Astrocyte (in vitro differentiated cells and primary cell): ENCODE measurements at regions not wholly inside any gene's neighbourhood (a gene's known extent, or its start where the extent isn't known, plus 50 kb on each side); places are given as distances from the start of the nearest gene placed in this dataset.

Experiments
- DNase-seq: peaks from one replicate; pipeline ENCODE4 v3.0.0-alpha.2; 2010; ENCODE audit warnings: low read depth
- FAIRE-seq: peaks from 2 replicates; lab custom pipeline; 2011; peaks lifted over from hg19 to GRCh38; lab: Jason Lieb, UNC
- H2AFZ ChIP-seq: 2 replicates; pipeline ENCODE4 v1.6.0; 2012; ENCODE audit warnings: low read depth, low read length, inconsistent platforms
- H3K27ac ChIP-seq: 2 replicates; pipeline ENCODE4 v1.5.1; 2011; ENCODE audit warnings: low read depth, low read length, inconsistent platforms
- H3K27me3 ChIP-seq: 2 replicates; pipeline ENCODE4 v1.6.0; 2011; ENCODE audit warnings: low read length, inconsistent platforms; ENCODE audit not compliant: insufficient read depth
- H3K36me3 ChIP-seq: 2 replicates; pipeline ENCODE4 v1.5.1; 2011; ENCODE audit warnings: low read length, inconsistent platforms; ENCODE audit not compliant: insufficient read depth
- H3K4me1 ChIP-seq: 2 replicates; pipeline ENCODE4 v1.5.1; 2011; ENCODE audit warnings: low read length, inconsistent platforms; ENCODE audit not compliant: insufficient read depth
- H3K4me2 ChIP-seq: 2 replicates; pipeline ENCODE4 v1.6.0; 2012; ENCODE audit warnings: low read length, inconsistent platforms
- H3K4me3 ChIP-seq: 2 replicates; pipeline ENCODE4 v1.5.1; 2011; ENCODE audit warnings: low read depth, mild to moderate bottlenecking, low read length, inconsistent platforms; ENCODE audit not compliant: insufficient read depth
- H3K79me2 ChIP-seq: 2 replicates; pipeline ENCODE4 v1.6.0; 2012; ENCODE audit warnings: mild to moderate bottlenecking, low read length, inconsistent platforms; ENCODE audit not compliant: insufficient read depth
- H3K9ac ChIP-seq: 2 replicates; pipeline ENCODE4 v1.6.0; 2012; ENCODE audit warnings: mild to moderate bottlenecking, low read length, inconsistent platforms
- H3K9me3 ChIP-seq: 2 replicates; pipeline ENCODE4 v1.5.1; 2012; ENCODE audit warnings: low read depth, mild to moderate bottlenecking, low read length, inconsistent platforms; ENCODE audit not compliant: insufficient read depth
- H4K20me1 ChIP-seq: 2 replicates; pipeline ENCODE4 v1.6.0; 2012; ENCODE audit warnings: low read length, inconsistent platforms; ENCODE audit not compliant: insufficient read depth
- H3K27ac Mint-ChIP-seq: one replicate; pipeline ENCODE4 v1.8.0; 2021; ENCODE audit warnings: mild to moderate bottlenecking, mixed read lengths; ENCODE audit not compliant: unreplicated experiment
- H3K27me3 Mint-ChIP-seq: one replicate; pipeline ENCODE4 v1.8.0; 2021; ENCODE audit warnings: low read depth, mixed read lengths; ENCODE audit not compliant: unreplicated experiment
- H3K36me3 Mint-ChIP-seq: one replicate; pipeline ENCODE4 v1.8.0; 2021; ENCODE audit warnings: low read depth, mixed read lengths; ENCODE audit not compliant: unreplicated experiment
- H3K4me1 Mint-ChIP-seq: one replicate; pipeline ENCODE4 v1.8.0; 2021; ENCODE audit warnings: low read depth, mixed read lengths; ENCODE audit not compliant: unreplicated experiment
- H3K4me3 Mint-ChIP-seq: one replicate; pipeline ENCODE4 v1.8.0; 2021; ENCODE audit warnings: mild to moderate bottlenecking, moderate library complexity, mixed read lengths; ENCODE audit not compliant: unreplicated experiment
- H3K9me3 Mint-ChIP-seq: one replicate; pipeline ENCODE4 v1.8.0; 2021; ENCODE audit warnings: mild to moderate bottlenecking, mixed read lengths; ENCODE audit not compliant: unreplicated experiment
- CTCF ChIP-seq: IDR thresholded peaks from 2 replicates; pipeline ENCODE4 v1.5.1; 2011; ENCODE audit warnings: low read depth, mild to moderate bottlenecking, inconsistent platforms, low read length, moderate library complexity; ENCODE audit not compliant: insufficient read depth
- EZH2 ChIP-seq: IDR thresholded peaks from 2 replicates; pipeline ENCODE4 v1.6.1; 2012; ENCODE audit warnings: mild to moderate bottlenecking, low read length, inconsistent platforms; ENCODE audit not compliant: insufficient read depth

DNA sequence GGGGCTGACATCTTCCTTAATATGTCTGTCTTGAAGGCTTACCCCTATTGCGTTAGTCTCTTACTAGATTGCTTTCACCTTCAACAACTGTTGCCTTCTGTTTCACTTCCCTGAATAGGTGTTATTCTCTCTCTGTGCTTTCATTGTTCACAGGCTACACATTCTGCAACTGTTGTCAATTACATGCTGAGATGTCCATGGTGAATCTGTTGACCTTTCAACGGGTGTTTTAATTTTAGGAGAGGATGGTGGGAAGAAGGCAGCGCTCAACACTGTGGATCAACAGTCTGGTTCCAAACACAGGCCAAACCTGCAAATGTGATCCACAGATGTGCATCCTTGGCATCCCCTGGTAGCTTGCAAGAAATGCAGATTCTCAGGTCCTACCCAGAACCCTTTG lies 101.9 kb downstream of the DACT1 start:
- no peak overlapping the region for H3K4me3 ChIP-seq
- FAIRE-seq (no peak), DNase-seq (no peak)
- H3K36me3 Mint-ChIP-seq, result no peaks in the 10 kb centered on the region
- no peak overlapping the region for H3K4me3 Mint-ChIP-seq
- H3K27me3 ChIP-seq, result peaks cover 2% of the 10 kb centered on the region
- H2AFZ ChIP-seq, result no peak overlapping the region
- H3K27me3 Mint-ChIP-seq, result no peaks in the 10 kb centered on the region
- no peak overlapping the region for H3K27ac ChIP-seq
- no peak overlapping the region for H3K27ac Mint-ChIP-seq
- H3K4me1 Mint-ChIP-seq, result peaks cover 34% of the 10 kb centered on the region
- H3K4me2 ChIP-seq, result peak overlapping the region; percentile 11
- peaks cover 32% of the 10 kb centered on the region for H3K4me1 ChIP-seq
- no peaks in the 10 kb centered on the region for H3K36me3 ChIP-seq
- H4K20me1 ChIP-seq, result no peaks in the 10 kb centered on the region
- no peaks in the 10 kb centered on the region for H3K9me3 ChIP-seq
- no peaks in the 10 kb centered on the region for H3K9me3 Mint-ChIP-seq
- H3K79me2 ChIP-seq, result no peaks in the 10 kb centered on the region
- H3K9ac ChIP-seq, result no peak overlapping the region
- no peak for TF ChIP-seq CTCF
- no peak for TF ChIP-seq EZH2

DNA sequence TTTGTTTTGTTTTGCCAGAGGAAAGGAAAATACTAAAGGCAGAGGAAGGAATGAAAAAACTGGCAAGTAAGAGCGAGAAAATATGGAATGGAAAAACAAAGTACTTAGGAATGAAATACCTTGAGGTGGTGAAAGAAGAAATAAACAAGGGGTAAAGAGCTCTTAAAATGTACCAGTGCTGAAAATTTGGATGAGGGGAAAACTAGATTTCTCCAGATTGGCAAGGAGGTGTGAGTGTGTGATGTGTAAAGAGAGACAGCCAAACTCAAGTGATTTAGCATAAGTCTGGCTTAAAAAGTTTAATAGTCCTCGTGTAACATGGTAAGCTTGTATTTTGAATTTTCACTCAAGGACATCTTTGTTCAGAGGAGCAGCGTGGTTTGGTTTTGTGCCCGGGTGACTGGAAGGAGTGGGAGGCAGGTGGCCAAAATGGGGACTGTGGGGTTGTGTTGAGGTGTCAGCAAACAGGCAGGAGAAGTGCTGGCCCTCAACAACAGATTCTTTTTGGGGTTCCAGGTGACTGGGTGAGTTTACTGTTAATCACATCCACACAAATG lies 102.7 kb downstream of the DACT1 start:
- peaks cover 2% of the 10 kb centered on the region for H3K27me3 ChIP-seq
- no peaks in the 10 kb centered on the region for H3K36me3 ChIP-seq
- FAIRE-seq (no peak), DNase-seq (no peak)
- Mint-ChIP-seq H3K9me3 (no peaks in the 10 kb centered on the region), H3K27ac (no peak overlapping the region), H3K4me1 (peaks cover 38% of the 10 kb centered on the region), H3K4me3 (no peak overlapping the region), H3K36me3 (no peaks in the 10 kb centered on the region), H3K27me3 (no peaks in the 10 kb centered on the region)
- H3K4me3 ChIP-seq, result no peak overlapping the region
- no peaks in the 10 kb centered on the region for H3K9me3 ChIP-seq
- no peak overlapping the region for H3K4me2 ChIP-seq
- TF ChIP-seq CTCF (no peak), EZH2 (no peak)
- peaks cover 33% of the 10 kb centered on the region for H3K4me1 ChIP-seq
- no peak overlapping the region for H2AFZ ChIP-seq
- no peaks in the 10 kb centered on the region for H4K20me1 ChIP-seq
- H3K79me2 ChIP-seq, result no peaks in the 10 kb centered on the region
- no peak overlapping the region for H3K9ac ChIP-seq
- H3K27ac ChIP-seq, result no peak overlapping the region

DNA sequence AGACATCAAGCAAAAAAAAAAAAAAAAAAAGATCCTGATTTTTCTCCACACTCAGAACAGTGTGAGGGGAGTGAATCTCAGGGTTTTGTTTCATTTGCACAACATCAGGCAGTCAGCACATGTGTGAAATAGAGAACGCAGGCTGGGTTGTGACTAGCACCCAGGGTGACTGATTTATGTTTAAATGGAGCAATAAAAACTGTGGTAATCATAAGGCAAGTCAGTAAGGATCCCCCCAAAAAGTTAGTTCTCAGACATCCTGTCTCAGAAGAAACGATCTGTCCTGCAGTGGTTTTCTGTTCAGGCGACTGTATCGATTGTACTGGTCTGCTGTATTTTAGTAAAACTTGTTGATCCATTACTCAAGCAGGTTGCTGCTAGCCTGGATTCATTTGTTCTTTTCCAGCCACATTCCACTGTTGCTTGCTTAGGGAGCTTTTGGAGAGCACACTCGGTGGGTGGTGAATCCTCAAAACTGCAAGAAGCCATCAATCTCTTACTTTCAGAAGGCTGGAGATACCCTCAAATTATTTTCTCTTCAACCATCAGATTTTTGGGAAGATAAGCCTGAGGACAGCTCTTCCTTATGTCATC lies 107.1 kb downstream of the DACT1 start:
- Histone ChIP-seq H3K27me3 (peaks cover 2% of the 10 kb centered on the region), H3K27ac (no peak overlapping the region), H4K20me1 (no peaks in the 10 kb centered on the region), H3K79me2 (no peaks in the 10 kb centered on the region), H3K4me3 (no peak overlapping the region), H3K9me3 (no peaks in the 10 kb centered on the region), H3K36me3 (no peaks in the 10 kb centered on the region), H3K4me2 (no peak overlapping the region), H3K4me1 (peaks cover 42% of the 10 kb centered on the region), H2AFZ (no peak overlapping the region), H3K9ac (no peak overlapping the region)
- no peak overlapping the region for H3K4me3 Mint-ChIP-seq
- H3K27me3 Mint-ChIP-seq, result no peaks in the 10 kb centered on the region
- no peak for TF ChIP-seq CTCF
- no peak for TF ChIP-seq EZH2
- DNase-seq (no peak), FAIRE-seq (no peak)
- H3K9me3 Mint-ChIP-seq, result no peaks in the 10 kb centered on the region
- no peaks in the 10 kb centered on the region for H3K36me3 Mint-ChIP-seq
- peaks cover 30% of the 10 kb centered on the region for H3K4me1 Mint-ChIP-seq
- H3K27ac Mint-ChIP-seq, result no peak overlapping the region
